ENCODE measurements at regions not wholly inside any gene's neighbourhood (a gene's known extent, or its start where the extent isn't known, plus 50 kb on each side); places are given as distances from the start of the nearest gene placed in this dataset.
"Not testable (repeated sequence)": the region's sequence is repeated elsewhere in the genome, so short reads cannot be mapped to it uniquely, and the experiment has no call there.

GRCh38 chr17:20665103-20665955, 85.8 kb downstream of the CDRT15L2 start:
- H3K4me1 ChIP-seq (replicated peaks in 1 of 2); H3K9me3 ChIP-seq (replicated peaks in 1 of 3); intact Hi-C loops (cut with DNase I); DNase-seq; H3K4me3 ChIP-seq; H3K36me3 ChIP-seq (replicated peaks in 1 of 2); H3K27me3 ChIP-seq: not testable (repeated sequence)
- WGBS, 4 donors, result 13 to 34% (median 24%) methylated on average over 2 to 5 of the region's 6 CpGs
- peak overlapping the region in 3 of 5 donors; percentile 56 to 62 (median 57) for H3K27ac ChIP-seq

- H3K27ac ChIP-seq; intact Hi-C loops (cut with DNase I); H3K4me1 ChIP-seq (replicated peaks in 1 of 2); H3K4me3 ChIP-seq; H3K27me3 ChIP-seq; H3K9me3 ChIP-seq (replicated peaks in 1 of 3); H3K36me3 ChIP-seq (replicated peaks in 1 of 2): not testable (repeated sequence)
- DNase-seq, result peak in 2 of 7 donors; percentile 3 to 24
- 71 to 82% (median 79%) methylated on average over 5 to 6 of the region's 6 CpGs for WGBS, 4 donors
These were observed 87.2 kb downstream of the CDRT15L2 start for GRCh38 chr17:20666689-20667088.

GRCh38 chr17:20667712-20668111, 88.2 kb downstream of the CDRT15L2 start:
- H3K9me3 ChIP-seq (replicated peaks in 1 of 3); DNase-seq; H3K27me3 ChIP-seq; H3K4me1 ChIP-seq (replicated peaks in 1 of 2); H3K4me3 ChIP-seq; intact Hi-C loops (cut with DNase I); H3K27ac ChIP-seq; H3K36me3 ChIP-seq (replicated peaks in 1 of 2): not testable (repeated sequence)
- 58 to 75% (median 61%) methylated on average over 2 of the region's 2 CpGs for WGBS, 4 donors

- intact Hi-C loops (cut with DNase I); H3K27me3 ChIP-seq; H3K27ac ChIP-seq; H3K4me3 ChIP-seq; DNase-seq; H3K36me3 ChIP-seq (replicated peaks in 1 of 2); H3K9me3 ChIP-seq (replicated peaks in 1 of 3); H3K4me1 ChIP-seq (replicated peaks in 1 of 2): not testable (repeated sequence)
- 66 to 81% (median 71%) methylated on average over 4 of the region's 4 CpGs for WGBS, 4 donors
These were observed 88.8 kb downstream of the CDRT15L2 start for GRCh38 chr17:20668316-20668715.

- intact Hi-C loops (cut with DNase I); DNase-seq; H3K4me3 ChIP-seq; H3K9me3 ChIP-seq (replicated peaks in 1 of 3); H3K27me3 ChIP-seq; H3K36me3 ChIP-seq (replicated peaks in 1 of 2); H3K27ac ChIP-seq; H3K4me1 ChIP-seq (replicated peaks in 1 of 2): not testable (repeated sequence)
These were observed 89.3 kb downstream of the CDRT15L2 start for GRCh38 chr17:20668868-20669267.

GRCh38 chr17:20670506-20670905, 91.0 kb downstream of the CDRT15L2 start:
- H3K4me1 ChIP-seq (replicated peaks in 1 of 2); H3K36me3 ChIP-seq (replicated peaks in 1 of 2); H3K27ac ChIP-seq; H3K4me3 ChIP-seq; intact Hi-C loops (cut with DNase I); DNase-seq; H3K9me3 ChIP-seq (replicated peaks in 1 of 3); H3K27me3 ChIP-seq: not testable (repeated sequence)
- WGBS, 4 donors, result no CpG with 5 or more reads among the region's 3 CpGs

GRCh38 chr17:20674374-20674773, 94.8 kb downstream of the CDRT15L2 start:
- H3K9me3 ChIP-seq (replicated peaks in 1 of 3); H3K27ac ChIP-seq; H3K4me1 ChIP-seq (replicated peaks in 1 of 2); H3K27me3 ChIP-seq; DNase-seq; H3K4me3 ChIP-seq; intact Hi-C loops (cut with DNase I); H3K36me3 ChIP-seq (replicated peaks in 1 of 2): not testable (repeated sequence)
- WGBS, 4 donors, result 75 to 91% (median 85%) methylated on average over 2 of the region's 2 CpGs

GRCh38 chr17:20675707-20676106, 96.2 kb downstream of the CDRT15L2 start:
- DNase-seq; H3K9me3 ChIP-seq (replicated peaks in 1 of 3); H3K36me3 ChIP-seq (replicated peaks in 1 of 2); H3K4me3 ChIP-seq; H3K27ac ChIP-seq; H3K27me3 ChIP-seq; H3K4me1 ChIP-seq (replicated peaks in 1 of 2); intact Hi-C loops (cut with DNase I): not testable (repeated sequence)
- 51 to 75% (median 67%) methylated on average over 2 of the region's 2 CpGs for WGBS, 4 donors

GRCh38 chr17:20676656-20677055, 97.1 kb downstream of the CDRT15L2 start:
- H3K36me3 ChIP-seq (replicated peaks in 1 of 2); H3K4me3 ChIP-seq; H3K4me1 ChIP-seq (replicated peaks in 1 of 2); intact Hi-C loops (cut with DNase I); DNase-seq; H3K27ac ChIP-seq; H3K9me3 ChIP-seq (replicated peaks in 1 of 3); H3K27me3 ChIP-seq: not testable (repeated sequence)
- WGBS, 4 donors, result 74 to 91% (median 84%) methylated on average over 1 of the region's 1 CpG

- DNase-seq; H3K4me1 ChIP-seq (replicated peaks in 1 of 2); H3K27ac ChIP-seq; H3K4me3 ChIP-seq; H3K9me3 ChIP-seq (replicated peaks in 1 of 3); H3K36me3 ChIP-seq (replicated peaks in 1 of 2); intact Hi-C loops (cut with DNase I); H3K27me3 ChIP-seq: not testable (repeated sequence)
- 77 to 91% (median 80%) methylated on average over 8 of the region's 8 CpGs for WGBS, 4 donors
These were observed 97.9 kb downstream of the CDRT15L2 start for GRCh38 chr17:20677469-20677868.

- H3K27ac ChIP-seq; H3K4me3 ChIP-seq; DNase-seq; H3K27me3 ChIP-seq; H3K9me3 ChIP-seq (replicated peaks in 1 of 3); H3K4me1 ChIP-seq (replicated peaks in 1 of 2); H3K36me3 ChIP-seq (replicated peaks in 1 of 2); intact Hi-C loops (cut with DNase I): not testable (repeated sequence)
- 79 to 84% (median 82%) methylated on average over 4 to 5 of the region's 5 CpGs for WGBS, 4 donors
These were observed 98.9 kb downstream of the CDRT15L2 start for GRCh38 chr17:20678424-20678823.

Measured in adrenal gland (tissue), 9 donors.